GM18517 (cell line): ENCODE measurements at regions not wholly inside any gene's neighbourhood (a gene's known extent, or its start where the extent isn't known, plus 50 kb on each side); places are given as distances from the start of the nearest gene placed in this dataset.

Source experiments
- ATAC-seq: cut with Tn5 transposase; IDR thresholded peaks from one replicate; pipeline ENCODE4 v1.9.1; 2021; ENCODE audit warnings: mild to moderate bottlenecking, moderate library complexity; ENCODE audit not compliant: unreplicated experiment

- ATAC-seq = no peak
Measured at GRCh38 chr2:129756276-129756675, 223.2 kb upstream of the RAB6C start.

GRCh38 chr2:129757366-129757914 lies 222.0 kb upstream of the RAB6C start:
- no peak for ATAC-seq

- no peak for ATAC-seq
Measured at GRCh38 chr2:129757915-129758783, 221.3 kb upstream of the RAB6C start.

GRCh38 chr2:129758784-129759471 lies 220.5 kb upstream of the RAB6C start:
- ATAC-seq = no peak

- no peak for ATAC-seq
Measured at GRCh38 chr2:129759472-129760010, 219.9 kb upstream of the RAB6C start.

DNA sequence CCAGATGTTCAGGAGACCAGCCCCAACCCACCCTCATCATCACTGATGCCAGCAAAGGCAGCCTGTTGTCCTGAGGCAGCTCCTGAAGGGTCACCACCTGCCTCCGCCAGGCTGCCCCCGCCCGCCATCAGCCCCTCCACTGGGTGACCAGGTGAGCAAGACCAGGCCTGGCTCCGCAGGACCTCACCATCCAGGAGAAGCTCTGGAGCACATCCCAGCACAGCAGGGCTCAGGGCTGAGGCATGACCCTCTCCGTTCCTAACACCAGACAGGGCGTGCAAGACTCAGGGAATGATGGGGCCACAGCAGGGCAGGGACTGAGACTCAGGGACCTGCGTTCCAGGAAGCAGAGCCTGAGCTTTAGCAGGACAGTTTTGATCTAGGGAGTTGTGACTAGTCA lies 218.8 kb upstream of the RAB6C start:
- ATAC-seq = no peak

DNA sequence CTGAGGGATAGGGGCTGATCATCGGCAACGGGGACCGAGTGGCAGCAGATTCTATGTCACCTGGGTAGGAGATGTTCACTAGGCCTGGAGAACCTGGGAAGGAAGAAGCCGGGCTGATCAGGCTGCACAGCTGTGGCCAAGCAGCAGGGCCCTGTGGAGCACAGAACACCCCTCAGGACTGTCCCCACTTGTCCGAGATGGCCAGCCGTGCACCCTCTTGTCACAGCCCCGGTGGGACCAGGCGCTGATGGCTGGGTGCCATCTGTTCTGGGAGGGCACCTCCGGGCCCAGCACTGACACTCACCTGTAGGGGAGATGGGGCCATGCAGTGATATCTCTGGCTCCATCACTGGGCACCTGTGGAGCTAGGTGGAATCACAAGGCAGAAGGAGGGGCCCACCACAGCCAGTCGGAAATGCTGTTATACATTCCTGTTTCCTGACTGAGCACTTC lies 217.9 kb upstream of the RAB6C start:
- no peak for ATAC-seq

- no peak for ATAC-seq
Measured at GRCh38 chr2:129762386-129763189, 216.9 kb upstream of the RAB6C start.

DNA sequence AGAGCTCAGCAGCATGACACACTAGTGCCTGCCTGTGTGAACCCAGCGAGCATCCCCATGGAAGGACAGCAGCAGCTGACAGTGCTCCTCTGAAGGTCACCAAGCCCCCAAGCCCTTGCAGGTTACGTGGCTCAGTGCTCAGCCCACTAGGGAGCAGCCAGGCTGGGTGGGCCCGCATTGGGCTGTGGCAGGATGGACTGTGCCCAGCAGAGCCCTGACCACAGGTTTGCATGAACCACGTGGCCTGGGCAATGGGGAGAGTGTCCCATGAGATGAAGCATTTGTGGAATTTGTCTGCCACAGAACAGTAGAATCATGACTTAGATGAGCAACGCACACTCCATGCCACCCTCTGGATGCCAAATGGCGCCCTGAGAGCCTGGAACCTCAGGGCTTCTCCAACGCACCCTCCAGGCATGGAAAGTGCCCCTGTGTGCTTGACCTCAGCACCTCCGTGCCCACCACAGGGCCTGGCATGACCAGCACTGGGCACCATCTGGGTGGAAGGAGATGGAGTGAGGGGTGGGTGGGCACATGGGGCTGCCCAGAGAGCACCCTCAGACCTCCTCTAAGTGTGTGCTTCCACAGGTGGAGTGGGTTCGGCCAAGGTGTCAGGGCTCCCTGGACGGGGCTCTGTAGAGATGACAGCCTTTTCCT lies 216.1 kb upstream of the RAB6C start:
- no peak for ATAC-seq

GRCh38 chr2:129763966-129764365 lies 215.5 kb upstream of the RAB6C start:
- ATAC-seq = no peak

DNA sequence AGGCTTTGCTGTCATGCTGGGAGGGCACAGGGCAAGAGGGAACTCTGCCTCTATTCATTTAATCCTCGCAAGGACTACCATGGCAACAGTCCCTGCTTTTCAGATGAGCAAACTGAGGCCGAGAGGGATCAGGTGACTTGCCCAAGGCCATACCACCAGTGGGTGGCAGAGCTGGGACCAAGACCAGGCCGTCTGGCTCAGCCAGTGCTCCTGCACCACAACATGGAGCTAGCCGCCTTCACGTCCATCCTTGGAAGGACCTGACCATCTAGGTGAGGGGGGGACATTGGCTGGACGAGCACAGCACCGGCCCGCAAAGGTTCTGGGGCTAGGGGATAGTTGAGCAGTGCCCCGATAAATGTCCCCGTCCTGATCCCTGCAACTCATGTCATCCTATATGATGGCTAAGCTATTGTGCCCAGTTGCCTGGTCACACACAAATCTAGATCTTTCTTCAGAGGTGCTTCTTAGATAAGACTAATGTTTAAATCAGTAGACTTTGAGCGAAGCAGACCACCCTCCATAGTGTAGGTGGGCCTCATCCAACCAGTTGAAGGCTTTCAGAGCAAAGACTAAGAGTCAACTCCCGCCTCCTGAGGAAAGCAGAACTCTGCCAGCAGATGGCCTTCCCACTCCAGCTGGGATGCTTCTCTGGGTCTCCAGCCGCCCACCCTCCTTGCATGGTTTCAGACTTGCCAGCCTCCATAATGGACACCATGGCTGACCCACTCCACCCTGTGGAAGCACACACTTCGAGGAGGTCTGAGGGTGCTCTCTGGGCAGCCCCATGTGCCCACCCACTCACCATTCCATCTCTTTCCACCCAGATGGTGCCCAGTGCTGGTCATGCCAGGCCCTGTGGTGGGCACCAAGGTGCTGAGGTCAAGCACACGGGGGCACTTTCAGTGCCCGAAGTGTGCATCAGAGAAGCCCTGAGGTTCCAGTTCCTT lies 214.8 kb upstream of the RAB6C start:
- ATAC-seq = no peak

GRCh38 chr2:129765326-129765677 lies 214.2 kb upstream of the RAB6C start:
- ATAC-seq = no peak

DNA sequence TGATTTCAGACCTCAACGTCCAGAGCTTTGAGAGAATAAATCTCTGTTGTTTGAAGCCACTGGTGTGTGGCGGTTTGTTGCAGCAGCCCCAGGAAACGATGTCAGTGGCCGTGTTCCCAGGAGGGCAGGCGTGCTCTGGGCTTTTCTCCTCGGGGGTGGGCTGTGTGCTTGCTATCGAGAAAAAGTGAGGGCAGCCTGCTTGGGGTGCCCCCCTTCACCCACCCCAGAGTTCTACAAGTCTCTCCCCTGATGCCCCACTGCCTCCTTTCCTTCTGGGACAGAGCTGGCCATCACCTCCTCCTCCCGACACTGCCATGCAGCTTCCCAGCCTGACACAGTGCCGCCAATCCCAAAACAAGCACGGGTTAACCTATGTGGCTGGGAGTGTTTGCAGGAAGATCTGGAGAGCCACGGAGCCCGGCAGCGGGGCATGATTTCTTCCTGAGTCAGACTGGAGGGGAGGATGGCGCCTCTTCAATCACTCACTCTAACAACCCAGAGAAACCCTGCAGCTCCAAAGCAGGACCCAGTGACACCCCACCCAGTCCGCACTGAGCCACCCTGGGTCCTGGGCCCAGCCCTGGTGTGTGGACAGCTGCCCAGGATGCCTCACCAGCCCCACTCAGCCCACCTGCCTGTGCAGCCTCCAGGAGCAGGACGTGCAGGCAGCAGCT lies 213.7 kb upstream of the RAB6C start:
- ATAC-seq = no peak

GRCh38 chr2:129766374-129766993 lies 213.0 kb upstream of the RAB6C start:
- no peak for ATAC-seq

GRCh38 chr2:129767346-129768035 lies 212.0 kb upstream of the RAB6C start:
- no peak for ATAC-seq

GRCh38 chr2:129768036-129768386 lies 211.5 kb upstream of the RAB6C start:
- no peak for ATAC-seq

DNA sequence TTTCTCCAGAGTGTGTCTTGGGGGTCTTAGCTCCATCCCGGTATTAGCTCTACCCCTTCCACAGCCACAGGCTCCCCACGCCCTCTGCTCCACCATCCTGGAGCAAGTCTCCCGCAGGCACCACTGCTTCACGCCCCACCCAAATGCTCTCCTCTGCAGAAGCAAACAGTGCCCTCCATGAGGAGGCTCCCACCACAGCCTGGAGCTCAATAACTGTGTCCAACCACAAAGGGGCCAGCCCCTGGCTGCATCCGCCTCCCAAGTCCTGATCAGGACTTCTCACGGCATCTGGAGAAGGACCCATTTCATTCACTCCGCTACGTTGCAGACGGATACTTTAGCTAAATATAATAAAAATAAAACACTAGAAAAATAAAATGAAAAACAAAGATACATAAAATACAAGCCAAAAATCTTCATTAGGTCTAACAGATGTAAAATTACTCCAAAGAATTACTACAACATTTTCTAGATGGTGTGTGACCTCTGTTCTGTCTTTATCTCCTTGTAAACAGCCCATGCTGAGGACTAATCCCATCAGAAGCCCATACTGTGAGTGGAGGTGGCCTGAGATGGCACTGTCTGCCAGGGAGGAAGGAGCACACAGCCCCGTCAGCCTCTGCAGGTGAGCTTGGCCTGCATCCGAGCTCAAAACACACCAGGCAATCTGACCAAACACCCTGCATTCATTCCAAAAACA lies 210.8 kb upstream of the RAB6C start:
- ATAC-seq = no peak
